Fibroblast of skin of back (primary cell): ENCODE measurements at regions not wholly inside any gene's neighbourhood (a gene's known extent, or its start where the extent isn't known, plus 50 kb on each side); places are given as distances from the start of the nearest gene placed in this dataset.
A peak's percentile ranks its signal among the peaks of the same experiment; 100 is the strongest.

Experiments
- DNase-seq: peaks from one replicate; pipeline ENCODE4 v3.0.0-alpha.2; 2013

DNA sequence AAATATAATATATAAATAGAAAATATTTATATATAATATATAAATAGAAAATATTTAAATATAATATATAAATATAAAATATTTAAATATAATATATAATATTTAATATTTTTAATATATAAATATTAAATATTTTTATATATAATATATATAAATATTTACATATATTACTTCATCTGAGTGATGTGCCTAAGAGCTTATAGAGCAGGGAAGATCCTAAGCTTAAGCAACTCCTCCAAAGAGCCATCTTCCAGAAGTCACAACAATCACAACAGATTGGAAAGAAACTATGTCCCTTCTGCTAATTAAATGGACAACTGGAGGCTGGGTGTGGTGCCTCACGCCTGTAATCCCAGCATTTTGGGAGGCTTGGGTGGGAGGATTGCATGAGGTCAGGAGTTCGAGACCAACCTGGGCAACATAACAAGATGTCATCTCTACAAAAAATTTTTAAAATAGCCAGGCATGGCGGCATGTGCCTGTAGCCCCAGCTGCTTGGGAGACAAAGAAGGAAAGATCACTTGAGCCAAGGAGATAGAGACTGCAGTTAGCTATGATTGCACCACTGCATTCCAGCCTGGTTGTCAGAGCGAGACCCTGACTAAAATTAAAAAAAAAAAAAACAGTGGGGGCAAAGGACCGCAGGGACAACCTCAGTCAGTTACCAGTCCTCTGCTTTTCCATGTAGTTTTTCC lies 198.7 kb downstream of the SKIDA1 start:
- DNase-seq, result no peak

DNA sequence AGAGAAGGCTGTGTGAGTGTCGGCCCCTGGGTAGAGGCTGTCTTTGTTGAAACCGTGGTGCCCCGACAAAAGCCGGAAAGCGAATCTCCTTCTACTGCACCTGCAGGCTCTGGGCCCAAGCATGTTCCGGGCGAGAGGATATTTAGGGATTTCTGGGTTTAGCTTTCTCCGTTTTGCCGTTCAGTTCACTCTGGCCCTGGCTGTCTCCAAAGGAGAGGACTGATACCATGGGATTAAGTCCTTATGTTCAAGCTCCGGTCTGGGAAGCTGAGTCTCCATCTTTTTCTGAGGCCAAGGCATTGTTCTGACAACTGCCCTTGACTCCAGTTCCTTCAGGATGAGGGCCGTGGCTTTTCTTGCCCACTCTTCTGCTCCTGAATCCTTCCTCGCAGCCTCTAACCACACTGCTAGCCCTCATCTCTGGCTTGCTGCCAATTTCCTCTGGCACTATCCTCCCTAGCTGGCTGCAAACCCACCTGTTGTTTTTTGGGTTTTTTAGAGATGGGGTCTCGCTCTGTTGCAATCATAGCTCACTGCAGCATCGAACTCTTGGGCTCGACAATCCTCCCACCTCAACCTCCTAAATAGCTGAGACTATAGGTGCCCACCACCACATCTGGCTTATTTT lies 206.8 kb downstream of the SKIDA1 start:
- DNase-seq, result no peak

- DNase-seq, result peak; percentile 71
These were observed 207.6 kb downstream of the SKIDA1 start for GRCh38 chr10:21317902-21318301.

- DNase-seq, result peak; percentile 72
These were observed 209.7 kb downstream of the SKIDA1 start for GRCh38 chr10:21315645-21316220.

GRCh38 chr10:21314906-21315644 lies 210.4 kb downstream of the SKIDA1 start:
- DNase-seq, result peak; percentile 38

DNA sequence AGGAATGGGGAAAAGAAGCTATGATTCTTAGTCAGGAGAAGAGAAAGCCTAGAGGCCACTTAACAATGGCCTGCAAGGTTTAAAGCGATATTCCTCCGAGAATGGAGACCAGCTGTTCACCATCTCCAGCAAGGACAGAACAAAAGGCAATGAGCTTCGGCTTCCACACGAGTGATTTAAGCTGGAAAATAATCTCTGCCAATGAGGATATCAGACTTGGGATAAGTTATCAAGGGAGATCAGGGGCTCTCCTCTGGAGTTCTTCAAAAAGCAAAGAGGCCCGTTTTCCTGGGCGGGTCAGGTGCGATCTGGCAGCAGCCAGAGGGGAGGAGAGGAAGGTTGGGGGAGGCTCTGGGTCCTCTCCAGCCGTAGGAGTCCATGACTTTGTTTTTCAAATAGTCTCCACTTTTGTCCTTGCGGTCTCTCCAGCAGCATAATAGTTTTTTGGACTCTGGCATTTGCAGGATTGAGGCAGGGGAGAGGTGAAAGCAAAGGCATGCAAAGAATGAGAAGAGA lies 211.3 kb downstream of the SKIDA1 start:
- DNase-seq, result no peak

DNA sequence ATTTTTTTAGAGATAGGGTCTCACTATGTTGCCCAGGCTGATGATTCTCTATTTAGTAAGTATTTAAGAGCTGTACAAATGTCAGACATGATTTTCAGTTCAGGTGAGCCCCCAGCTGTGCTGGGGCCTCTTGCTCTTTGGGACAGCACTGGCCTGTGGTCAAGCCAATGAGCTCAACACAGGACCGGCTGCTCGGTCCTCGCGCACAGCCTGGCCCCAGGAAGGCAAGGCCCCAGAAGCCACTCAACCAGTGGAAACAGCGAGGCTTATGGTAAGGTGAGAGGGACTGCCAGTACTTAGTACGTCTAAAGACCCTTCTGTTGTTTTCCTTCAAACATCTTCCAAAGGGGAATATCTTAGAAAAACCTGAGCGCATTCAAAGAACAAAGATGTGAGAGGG lies 211.8 kb downstream of the SKIDA1 start:
- DNase-seq, result no peak

DNA sequence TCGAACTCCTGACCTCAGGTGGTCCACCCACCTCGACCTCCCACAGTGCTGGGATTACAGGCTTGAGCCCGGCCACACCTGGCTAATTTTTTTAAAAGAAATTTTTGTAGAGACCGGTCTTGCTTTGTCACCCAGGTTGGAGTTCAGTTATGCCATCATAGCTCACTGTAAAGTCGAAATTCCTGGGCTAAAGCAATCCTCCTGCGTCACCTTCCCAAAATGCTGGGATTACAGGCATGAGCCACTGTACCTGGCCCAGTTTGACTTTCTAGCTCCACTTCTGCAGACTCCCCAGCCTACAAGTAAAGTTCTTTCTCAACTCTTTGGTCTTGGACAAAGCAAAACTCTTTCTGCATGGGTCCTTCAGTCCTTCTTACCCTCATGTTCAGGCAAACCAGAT lies 214.1 kb downstream of the SKIDA1 start:
- no peak for DNase-seq

DNA sequence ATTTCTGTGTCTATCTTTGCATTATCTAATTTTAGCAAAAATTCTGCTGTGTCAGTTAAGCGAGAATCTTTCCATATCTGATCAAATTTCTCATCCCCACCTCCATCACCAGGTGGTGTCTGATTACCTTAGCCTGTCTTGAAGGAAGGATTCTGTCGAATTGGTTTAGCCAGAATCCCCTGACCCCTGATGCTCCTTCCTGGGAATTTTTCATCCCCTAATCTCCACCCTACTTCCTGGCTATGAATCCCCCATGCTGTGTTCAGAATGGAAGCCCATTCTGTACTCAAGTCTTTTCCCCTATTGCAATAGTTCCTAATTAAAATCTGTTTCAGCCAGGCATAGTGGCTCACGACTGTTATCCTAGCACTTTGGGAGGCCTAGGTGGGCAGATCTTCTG lies 216.1 kb downstream of the SKIDA1 start:
- no peak for DNase-seq

DNA sequence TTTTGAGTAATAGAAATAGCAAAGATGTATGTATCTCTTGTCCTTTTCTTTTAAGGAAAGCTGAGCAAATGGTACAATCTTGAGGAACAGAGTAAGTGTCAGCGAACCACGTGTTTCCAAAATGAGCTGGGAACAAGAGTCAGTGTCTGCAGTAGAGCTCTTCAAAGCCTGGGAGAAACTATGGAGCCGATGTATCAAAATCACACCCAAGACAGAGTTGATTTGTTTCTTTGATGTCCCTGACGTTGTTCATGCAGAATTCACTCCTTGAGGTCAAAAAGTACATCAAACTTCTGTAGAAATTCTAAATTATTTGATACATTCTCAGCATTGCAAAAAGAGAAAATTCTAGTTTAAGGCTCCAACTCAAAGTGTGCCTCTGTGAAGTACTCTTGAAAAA lies 216.5 kb downstream of the SKIDA1 start:
- DNase-seq, result no peak

DNA sequence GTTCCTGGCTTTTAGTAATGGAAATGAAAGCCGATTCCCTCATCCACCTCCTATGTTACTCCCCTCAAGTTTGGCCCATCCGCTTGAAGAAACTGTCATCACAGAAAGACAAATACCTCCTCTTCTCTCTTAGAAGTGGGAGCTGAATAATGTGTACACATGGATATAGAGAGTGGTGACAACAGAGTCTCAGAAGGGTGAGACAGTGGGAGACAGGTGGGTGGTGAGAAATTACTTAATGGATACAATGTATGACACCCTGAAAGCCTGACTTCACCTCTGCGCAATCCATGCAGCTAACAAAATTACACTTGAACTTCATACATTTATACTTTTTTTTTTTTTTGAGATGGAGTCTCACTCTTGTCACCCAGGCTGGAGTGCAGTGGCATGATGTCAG lies 217.5 kb downstream of the SKIDA1 start:
- no peak for DNase-seq

DNA sequence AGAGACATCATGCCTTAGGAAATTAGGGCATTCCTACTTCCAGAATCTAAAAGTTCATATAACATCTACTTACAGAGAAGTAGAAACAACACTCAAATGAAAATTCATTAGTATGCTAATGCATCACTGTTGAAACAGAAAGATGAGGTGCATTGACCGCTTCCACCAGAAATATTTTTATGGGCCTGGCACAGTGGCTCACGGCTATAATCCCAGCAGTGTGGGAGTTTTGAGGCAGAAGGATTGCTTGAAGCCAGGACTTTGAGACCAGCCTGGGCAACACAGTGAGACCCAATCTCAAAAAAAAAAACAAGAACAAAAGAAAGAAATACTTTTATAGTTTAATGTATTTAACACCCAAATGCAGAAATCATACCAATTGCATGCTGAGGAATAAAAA lies 220.9 kb downstream of the SKIDA1 start:
- DNase-seq, result no peak

- DNase-seq, result no peak
These were observed 221.3 kb downstream of the SKIDA1 start for GRCh38 chr10:21304198-21304597.

DNA sequence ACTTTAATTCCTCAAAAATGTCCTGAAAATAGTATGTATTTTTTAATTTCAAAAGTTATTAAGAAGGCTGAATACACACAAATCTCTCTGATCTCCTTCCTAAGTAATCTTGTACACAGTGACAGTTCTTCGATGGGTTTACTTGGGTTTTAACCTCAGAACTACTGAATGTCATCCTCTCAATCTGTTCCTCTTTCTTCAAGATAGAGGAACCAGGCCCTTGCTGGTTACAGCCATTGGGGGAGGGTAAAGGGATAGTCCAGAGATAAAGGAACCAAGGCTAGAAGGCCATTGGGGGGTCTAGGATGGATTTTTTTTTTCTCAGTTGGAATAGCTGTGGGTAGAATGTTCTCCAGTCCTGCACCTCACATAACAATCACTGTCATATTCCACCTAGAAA lies 224.9 kb downstream of the SKIDA1 start:
- no peak for DNase-seq

- no peak for DNase-seq
These were observed 226.2 kb downstream of the SKIDA1 start for GRCh38 chr10:21299330-21299729.

DNA sequence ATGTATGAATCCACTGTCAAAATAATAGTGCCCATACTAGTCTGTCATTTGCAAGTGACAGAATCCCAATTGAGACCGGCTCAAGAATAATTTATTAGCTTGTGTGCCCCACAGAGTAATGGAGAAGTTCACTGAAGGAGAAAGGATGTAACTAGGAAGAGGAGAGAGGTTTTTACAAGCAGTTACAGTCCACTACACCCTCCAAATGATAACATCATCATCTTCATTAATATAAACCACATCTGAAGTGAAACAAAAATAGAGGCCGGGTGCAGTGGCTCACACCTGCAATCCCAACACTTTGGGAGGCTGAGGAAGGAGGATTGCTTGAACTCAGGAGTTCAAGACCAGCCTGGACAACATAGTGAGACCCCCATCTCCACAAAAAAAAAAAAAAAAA lies 226.8 kb downstream of the SKIDA1 start:
- DNase-seq, result no peak

DNA sequence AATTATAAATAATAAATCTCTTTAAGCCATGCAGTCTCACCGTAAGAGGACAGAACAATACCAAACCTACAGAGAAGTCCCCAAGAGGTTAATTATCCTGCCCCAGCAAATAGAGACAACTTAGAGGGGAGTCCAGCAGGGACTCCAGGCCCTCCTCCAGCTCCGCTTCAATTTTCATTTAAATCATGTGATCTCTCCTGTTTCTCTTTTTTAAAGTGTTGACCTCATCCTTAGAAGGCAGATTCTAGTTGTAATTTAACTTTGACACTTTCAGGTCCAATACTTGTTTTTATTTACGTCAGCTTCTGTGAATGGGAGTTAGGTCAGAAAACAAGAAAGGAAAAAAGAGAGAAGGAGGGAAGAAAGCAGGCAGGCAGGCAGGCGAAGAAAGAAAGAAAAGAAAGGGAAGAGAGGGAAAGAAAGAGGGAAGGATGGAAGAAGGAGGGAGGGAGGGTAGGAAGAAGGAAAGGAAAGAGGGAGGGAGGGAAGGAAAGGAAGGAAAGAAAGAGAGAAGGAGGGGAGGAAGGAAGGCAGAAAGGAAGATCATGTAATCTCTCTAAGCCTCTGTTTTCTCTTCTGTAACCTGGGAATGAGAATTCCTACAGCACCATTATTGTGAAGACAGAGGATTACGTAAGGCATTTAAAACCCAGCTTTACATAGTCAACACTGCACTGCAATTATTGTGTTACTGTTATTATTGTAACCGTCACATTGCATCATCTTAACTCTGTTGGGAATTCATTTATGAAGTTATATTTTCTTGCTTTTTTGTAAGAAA lies 227.7 kb downstream of the SKIDA1 start:
- DNase-seq, result no peak

DNA sequence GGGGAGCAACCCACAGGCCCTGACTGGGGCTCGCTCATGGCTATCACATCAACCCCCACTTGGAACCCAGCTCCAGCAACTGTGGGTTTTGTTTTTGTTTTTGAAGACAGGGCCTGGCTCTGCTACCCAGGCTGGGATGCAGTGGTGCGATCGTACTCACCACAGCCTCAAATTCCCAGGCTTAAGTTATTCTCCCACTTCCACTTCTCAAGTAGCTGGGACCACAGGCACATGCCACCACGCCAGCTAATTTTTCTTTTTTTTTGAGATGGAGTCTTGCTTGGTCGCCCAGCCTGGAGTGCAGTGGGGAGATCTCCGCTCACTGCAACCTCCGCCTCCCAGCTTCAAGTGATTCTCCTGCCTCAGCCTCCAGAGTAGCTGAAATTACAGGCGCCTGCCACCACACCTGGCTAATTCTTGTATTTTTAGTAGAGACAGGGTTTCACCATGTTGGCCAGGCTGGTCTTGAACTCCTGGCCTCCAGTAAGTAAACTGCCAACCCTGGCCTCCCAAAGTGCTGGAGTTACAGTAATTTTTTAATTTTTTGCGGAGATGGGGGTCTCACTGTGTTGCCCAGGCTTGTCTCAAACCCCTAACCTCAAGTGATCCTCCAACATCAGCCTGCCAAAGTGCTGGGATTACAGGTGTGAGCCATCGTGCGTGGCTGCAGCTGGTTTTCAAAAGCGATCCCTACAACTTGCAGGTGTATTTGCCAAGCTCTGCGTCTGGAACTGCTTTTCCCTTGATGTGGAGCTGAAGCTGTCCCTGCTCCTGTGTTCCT lies 228.7 kb downstream of the SKIDA1 start:
- no peak for DNase-seq

DNA sequence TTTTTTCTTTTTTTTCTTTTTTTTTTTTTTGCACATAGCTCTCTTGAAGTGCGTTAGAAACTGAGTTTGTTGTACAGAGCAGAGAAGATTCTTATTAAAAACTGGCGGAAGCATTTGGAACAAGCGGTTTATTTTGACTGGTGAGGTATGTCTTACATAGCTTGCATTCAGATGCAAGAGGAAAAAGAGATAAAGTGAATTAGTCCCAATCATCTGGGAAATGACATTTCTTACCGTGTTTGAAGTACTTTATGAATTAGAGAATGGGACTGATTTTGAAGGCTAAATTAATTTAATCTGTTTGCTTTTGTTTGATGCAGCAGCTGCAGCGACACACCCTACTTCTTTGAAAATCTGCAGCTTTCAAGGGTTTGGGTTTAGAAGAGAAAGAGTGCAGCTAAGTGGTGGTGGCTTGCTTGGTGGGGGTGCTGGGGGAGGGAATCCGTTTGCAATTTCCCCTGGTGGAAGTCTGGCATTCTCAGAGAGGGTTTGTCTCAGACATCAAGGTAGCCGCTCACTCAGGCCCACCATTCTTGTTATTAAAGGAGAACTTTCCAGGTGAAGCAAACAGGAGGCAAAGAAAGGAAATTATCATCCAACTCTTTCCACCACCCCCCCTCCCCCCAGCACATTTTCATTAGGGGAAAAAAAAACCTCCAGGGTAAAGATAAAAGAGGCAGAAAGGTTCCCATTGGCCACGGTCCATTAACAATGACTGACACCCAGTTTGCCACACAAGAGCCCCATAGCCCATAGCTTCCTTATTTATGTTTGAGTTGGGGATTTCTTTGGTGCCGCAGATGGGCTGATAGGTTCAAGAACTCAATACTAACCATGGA lies 231.7 kb downstream of the SKIDA1 start:
- no peak for DNase-seq

- peak; percentile 99 for DNase-seq
These were observed 232.5 kb downstream of the SKIDA1 start for GRCh38 chr10:21292763-21293517.
